ENCODE measurements at regions not wholly inside any gene's neighbourhood (a gene's known extent, or its start where the extent isn't known, plus 50 kb on each side); places are given as distances from the start of the nearest gene placed in this dataset.

DNA sequence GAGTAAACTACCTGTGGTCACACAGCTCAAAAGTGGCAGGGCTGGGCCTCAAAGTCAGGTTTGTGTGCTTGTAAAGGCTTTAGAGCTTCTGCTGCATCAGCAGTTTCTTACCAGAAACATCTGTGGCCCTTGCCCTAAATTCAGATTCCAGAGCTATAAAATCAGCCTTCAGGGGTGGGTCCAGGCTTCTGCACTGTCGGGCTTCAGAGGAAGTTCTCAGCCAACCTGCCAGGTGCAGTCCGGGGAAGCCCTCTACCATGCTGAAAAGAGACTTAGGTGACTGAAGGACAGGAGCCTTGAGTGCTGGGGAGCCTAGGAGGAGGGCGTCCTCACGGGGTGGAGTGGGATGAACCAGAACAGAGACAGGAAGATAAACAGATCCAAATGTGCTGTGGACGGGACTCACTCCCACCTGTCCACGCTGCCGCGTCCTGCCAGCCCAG is 69.9 kb upstream of the HS6ST1 start:
- TF ChIP-seq, protein P1, sequence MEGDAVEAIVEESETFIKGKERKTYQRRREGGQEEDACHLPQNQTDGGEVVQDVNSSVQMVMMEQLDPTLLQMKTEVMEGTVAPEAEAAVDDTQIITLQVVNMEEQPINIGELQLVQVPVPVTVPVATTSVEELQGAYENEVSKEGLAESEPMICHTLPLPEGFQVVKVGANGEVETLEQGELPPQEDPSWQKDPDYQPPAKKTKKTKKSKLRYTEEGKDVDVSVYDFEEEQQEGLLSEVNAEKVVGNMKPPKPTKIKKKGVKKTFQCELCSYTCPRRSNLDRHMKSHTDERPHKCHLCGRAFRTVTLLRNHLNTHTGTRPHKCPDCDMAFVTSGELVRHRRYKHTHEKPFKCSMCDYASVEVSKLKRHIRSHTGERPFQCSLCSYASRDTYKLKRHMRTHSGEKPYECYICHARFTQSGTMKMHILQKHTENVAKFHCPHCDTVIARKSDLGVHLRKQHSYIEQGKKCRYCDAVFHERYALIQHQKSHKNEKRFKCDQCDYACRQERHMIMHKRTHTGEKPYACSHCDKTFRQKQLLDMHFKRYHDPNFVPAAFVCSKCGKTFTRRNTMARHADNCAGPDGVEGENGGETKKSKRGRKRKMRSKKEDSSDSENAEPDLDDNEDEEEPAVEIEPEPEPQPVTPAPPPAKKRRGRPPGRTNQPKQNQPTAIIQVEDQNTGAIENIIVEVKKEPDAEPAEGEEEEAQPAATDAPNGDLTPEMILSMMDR (IDR thresholded peaks at IDR 0.05; ENCODE audit: poor library complexity), result no peak
- no peak for TF ChIP-seq EZH2 (IDR thresholded peaks at IDR 0.05; ENCODE audit: borderline replicate concordance)
